ENCODE measurements at regions not wholly inside any gene's neighbourhood (a gene's known extent, or its start where the extent isn't known, plus 50 kb on each side); places are given as distances from the start of the nearest gene placed in this dataset.

- no peaks in the 10 kb centered on the region for H3K79me2 ChIP-seq (ENCODE audit: insufficient read depth, low read length)
- no peaks in the 10 kb centered on the region; the same call in 1 of the 2 replicates for H3K4me1 ChIP-seq (ENCODE audit: insufficient read depth, low read length)
- H2BK5ac ChIP-seq (ENCODE audit: insufficient read length, low read length) = no peak overlapping the region
- H2AFZ ChIP-seq (ENCODE audit: low read length) = no peak overlapping the region
- no peak overlapping the region for H2BK12ac ChIP-seq (ENCODE audit: insufficient read length, low read depth, low read length)
- H3K27ac ChIP-seq (ENCODE audit: insufficient read length, low read depth, low read length) = no peak overlapping the region
- H3K27me3 Mint-ChIP-seq (ENCODE audit: low read depth) = peaks cover 41% of the 10 kb centered on the region
- H3K27me3 ChIP-seq (ENCODE audit: insufficient read depth, low read length) = no peaks in the 10 kb centered on the region
- H3K79me1 ChIP-seq (ENCODE audit: insufficient read depth, low read depth, low read length, poor library complexity, severe bottlenecking) = no peaks in the 10 kb centered on the region
- H3K9ac ChIP-seq (ENCODE audit: extremely low read depth, insufficient read length, low read length) = no peak overlapping the region
- H3K9me3 Mint-ChIP-seq = no peaks in the 10 kb centered on the region
- H4K91ac ChIP-seq (ENCODE audit: insufficient read length, low read depth, low read length) = no peak overlapping the region
- DNase-seq = no peak
- H2BK20ac ChIP-seq (ENCODE audit: low read depth, low read length, poor library complexity, severe bottlenecking) = no peak overlapping the region
- no peak overlapping the region for H3K14ac ChIP-seq (ENCODE audit: insufficient read depth, low read length)
- peaks cover 35 to 47% of the 10 kb centered on the region in 2 experiments for H3K4me1 Mint-ChIP-seq
- H4K20me1 ChIP-seq (ENCODE audit: control insufficient read depth, insufficient read depth, insufficient read length) = no peaks in the 10 kb centered on the region
- no peaks in the 10 kb centered on the region for H3K9me3 ChIP-seq (ENCODE audit: control insufficient read depth, low read depth, low read length)
- H4K5ac ChIP-seq (ENCODE audit: insufficient read length, low read depth, low read length) = no peak overlapping the region
- no peak overlapping the region for H3T11ph ChIP-seq (ENCODE audit: low read length)
- H2BK15ac ChIP-seq (ENCODE audit: low read depth, low read length) = no peak overlapping the region
- H2BK120ac ChIP-seq (ENCODE audit: low read depth, low read length, poor library complexity, severe bottlenecking) = no peak overlapping the region
- no peak overlapping the region for H3K4ac ChIP-seq (ENCODE audit: low read depth, low read length)
- no peak overlapping the region for H3K56ac ChIP-seq (ENCODE audit: insufficient read length, low read depth, low read length)
- WGBS (ENCODE audit: extremely low coverage, insufficient read length, low lambda C conversion rate) = no CpG with 5 or more reads among the region's 24 CpGs
- H3K23me2 ChIP-seq (ENCODE audit: insufficient read length, low read depth, low read length, poor library complexity, severe bottlenecking) = no peaks in the 10 kb centered on the region
- TF ChIP-seq CTCF (conservative IDR thresholded peaks at IDR 0.05) = no peak
- H3K4me3 Mint-ChIP-seq = no peak overlapping the region
- H2AK5ac ChIP-seq (ENCODE audit: insufficient read length, low read length) = no peak overlapping the region
- H3K36me3 Mint-ChIP-seq (ENCODE audit: insufficient read depth in 1 of 3, low read depth in 3 of 3) = no peaks in the 10 kb centered on the region
- no peak overlapping the region for H3K4me2 ChIP-seq (ENCODE audit: insufficient read depth, insufficient read length, low read length)
- H3K23ac ChIP-seq (ENCODE audit: insufficient read length, low read depth, low read length) = no peak overlapping the region
- no peak overlapping the region for H4K8ac ChIP-seq (replicated peaks; ENCODE audit: insufficient read length, low read depth, low read length)
- H3K27ac Mint-ChIP-seq = peak overlapping the region in 1 of 3 experiments; percentile 11; a peak in 1 of 7 replicates
- H3K18ac ChIP-seq (ENCODE audit: insufficient read length, low read depth, low read length) = no peak overlapping the region
Measured at GRCh38 chr11:134643115-134644012, 231.3 kb upstream of the B3GAT1 start.
